ENCODE measurements at regions not wholly inside any gene's neighbourhood (a gene's known extent, or its start where the extent isn't known, plus 50 kb on each side); places are given as distances from the start of the nearest gene placed in this dataset.
"Not testable (repeated sequence)": the region's sequence is repeated elsewhere in the genome, so short reads cannot be mapped to it uniquely, and the experiment has no call there.

- not testable (repeated sequence) for DNase-seq (ENCODE audit: low read depth in 2 of 2)
Measured at GRCh38 chr14:49243777-49244176, 342.4 kb downstream of the RPS29 start.

DNA sequence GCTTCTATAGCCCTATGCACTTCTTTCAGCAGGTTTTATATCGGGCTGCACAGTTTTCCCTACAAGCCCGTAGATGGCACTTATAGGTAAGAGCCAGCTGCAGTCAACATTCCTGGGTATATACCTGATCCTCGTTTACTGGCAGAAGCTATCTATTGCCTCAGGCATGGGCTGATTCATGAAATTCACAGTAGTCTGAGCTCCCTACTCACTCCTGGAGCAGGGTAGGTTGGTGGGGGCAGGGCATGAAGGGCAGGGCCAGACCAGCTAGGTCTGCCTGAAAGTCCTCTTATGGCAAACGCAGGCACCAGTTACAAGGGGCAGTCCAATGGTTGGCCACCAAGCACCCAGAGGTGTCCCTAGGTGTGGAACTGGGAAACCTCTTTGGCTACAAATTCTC, 345.8 kb downstream of the RPS29 start:
- DNase-seq (ENCODE audit: low read depth in 2 of 2) = no peak

DNA sequence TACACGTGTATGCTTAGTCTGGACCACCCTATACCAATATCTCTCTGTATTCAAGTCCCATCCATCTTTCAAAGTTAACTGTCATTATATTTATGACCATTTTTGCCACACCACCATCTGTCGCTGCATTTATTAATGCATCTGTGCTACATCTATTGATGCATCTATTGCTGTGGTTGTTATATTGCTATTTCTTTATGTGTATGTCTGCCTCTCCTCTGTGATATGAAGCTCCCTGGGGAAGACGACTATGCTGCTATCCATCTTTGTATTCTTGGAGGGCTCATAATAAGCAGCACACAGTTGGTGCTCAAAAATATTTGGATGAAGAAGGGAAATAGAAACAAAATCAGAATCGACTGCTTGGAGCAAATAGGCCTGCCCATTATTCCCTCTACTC, 357.6 kb downstream of the RPS29 start:
- DNase-seq (ENCODE audit: low read depth in 2 of 2) = no peak

- no peak for DNase-seq (ENCODE audit: low read depth in 2 of 2)
Measured at GRCh38 chr14:49221316-49221715, 364.9 kb downstream of the RPS29 start.

DNA sequence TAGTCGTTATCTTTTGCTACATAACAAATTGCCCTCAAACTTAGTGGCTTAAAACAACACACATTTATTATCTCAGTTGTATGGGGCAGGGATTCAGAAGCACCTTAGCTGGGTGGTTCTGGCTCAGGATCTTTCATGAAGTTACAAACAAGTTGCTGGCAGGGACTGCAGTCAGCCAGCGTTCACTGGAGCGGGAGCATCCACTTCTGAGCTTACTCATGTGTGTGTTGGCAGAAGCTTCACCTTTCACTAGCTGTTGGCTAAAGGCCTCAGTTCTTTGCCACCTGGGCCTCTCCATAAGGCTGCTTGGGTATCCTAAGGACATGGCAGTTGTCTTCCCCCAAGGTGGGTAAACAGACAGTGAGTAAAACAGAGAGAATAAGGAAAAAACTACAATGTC, 365.7 kb downstream of the RPS29 start:
- no peak for DNase-seq (ENCODE audit: low read depth in 2 of 2)

DNA sequence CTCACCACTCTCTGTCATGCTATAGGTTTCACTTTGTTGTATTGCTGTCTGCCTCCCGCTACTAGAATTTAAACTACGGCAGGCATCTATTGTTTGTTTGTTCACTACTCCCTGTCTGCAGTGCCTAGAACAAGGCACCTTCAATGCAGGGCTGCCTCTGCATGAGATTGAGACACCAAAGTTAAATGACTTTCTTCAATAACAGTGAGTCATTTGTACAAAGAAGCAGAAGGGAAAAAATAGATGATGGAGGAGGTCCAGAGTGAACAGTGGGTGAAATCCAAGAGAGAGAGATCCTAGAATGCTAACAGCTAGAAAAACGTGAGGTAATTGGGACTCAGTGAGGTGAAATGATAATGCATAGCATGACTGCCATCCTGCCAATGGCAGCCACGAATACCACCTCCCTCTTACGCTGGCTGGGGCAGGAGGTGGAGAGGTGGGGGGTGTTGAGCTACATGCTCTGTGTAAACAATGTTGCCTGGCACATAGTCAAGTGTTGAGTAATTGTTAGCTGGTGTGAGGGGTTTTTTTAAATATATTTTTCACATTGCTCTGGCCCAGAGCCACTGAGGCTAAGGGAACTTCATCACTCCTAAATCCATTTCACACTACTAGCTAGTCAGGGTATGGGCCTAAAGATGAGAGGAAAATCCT, 367.6 kb downstream of the RPS29 start:
- no peak for DNase-seq (ENCODE audit: low read depth in 2 of 2)

DNA sequence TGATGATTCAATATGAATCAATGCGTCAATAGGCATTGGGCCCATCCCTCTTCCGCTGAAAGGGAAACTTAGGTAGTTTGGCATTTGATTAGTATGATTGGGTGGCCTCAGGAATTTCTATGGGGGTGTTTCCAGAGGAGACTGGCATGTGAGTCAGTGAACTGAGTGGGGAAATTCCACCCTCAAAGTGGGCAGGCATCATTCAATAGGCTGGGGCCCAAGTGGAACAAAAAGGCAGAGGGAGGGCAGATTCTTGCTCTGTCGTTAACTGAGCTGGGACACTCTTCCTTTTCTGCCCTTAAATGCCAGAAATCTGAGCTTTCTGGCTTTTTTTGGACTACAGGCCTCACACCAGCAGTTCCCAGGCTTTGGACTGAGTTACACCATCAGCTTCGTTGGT, 373.5 kb downstream of the RPS29 start:
- DNase-seq (ENCODE audit: low read depth in 2 of 2) = no peak

DNA sequence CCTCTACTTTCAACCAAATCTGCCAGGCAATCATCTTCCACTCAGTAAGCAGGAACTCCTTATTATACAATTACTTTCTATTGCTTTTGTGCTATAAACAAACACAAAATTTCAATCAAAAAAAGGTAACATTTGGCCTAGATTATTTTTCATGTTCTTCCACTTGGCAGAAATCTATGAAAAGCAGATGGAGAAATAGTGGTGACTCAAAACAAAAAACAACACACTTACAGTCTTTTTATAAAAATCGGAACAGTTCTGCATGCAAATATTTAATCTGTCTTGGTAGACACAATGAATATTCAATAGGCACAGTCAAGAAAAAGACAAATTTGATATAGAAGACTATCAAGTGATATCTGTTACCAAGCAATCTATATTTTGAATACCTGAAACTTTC, 376.8 kb downstream of the RPS29 start:
- no peak for DNase-seq (ENCODE audit: low read depth in 2 of 2)

GRCh38 chr14:49206828-49207227, 379.4 kb downstream of the RPS29 start:
- DNase-seq (ENCODE audit: low read depth in 2 of 2) = no peak

GRCh38 chr14:49203676-49204075, 382.5 kb downstream of the RPS29 start:
- DNase-seq (ENCODE audit: low read depth in 2 of 2) = no peak

GRCh38 chr14:49199159-49199558, 387.0 kb downstream of the RPS29 start:
- DNase-seq (ENCODE audit: low read depth in 2 of 2) = no peak

DNA sequence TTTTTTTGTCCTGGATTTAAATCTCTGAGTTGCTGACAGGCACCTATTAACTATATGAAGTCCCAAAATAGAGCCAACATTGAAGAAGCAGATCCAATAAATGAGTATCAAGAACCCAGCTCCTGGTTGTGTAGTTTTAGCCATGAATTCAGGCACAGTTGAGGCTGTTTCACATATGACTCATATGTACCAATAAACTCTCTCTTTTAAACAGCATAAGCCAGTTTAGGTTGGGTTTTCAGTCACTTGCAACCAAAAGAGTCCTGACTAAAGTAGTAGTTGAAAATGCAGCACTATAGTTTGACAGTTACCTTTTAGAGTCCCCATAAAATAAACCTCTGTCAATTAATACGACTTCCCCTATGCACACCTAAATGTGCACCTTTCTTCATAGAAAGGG, 389.9 kb downstream of the RPS29 start:
- DNase-seq (ENCODE audit: low read depth in 2 of 2) = no peak

- no peak for DNase-seq (ENCODE audit: low read depth in 2 of 2)
Measured at GRCh38 chr14:49194067-49194466, 392.1 kb downstream of the RPS29 start.

GRCh38 chr14:49193332-49194065, 392.7 kb downstream of the RPS29 start:
- no peak for DNase-seq (ENCODE audit: low read depth in 2 of 2)

GRCh38 chr14:49191380-49191779, 394.8 kb downstream of the RPS29 start:
- no peak for DNase-seq (ENCODE audit: low read depth in 2 of 2)

DNA sequence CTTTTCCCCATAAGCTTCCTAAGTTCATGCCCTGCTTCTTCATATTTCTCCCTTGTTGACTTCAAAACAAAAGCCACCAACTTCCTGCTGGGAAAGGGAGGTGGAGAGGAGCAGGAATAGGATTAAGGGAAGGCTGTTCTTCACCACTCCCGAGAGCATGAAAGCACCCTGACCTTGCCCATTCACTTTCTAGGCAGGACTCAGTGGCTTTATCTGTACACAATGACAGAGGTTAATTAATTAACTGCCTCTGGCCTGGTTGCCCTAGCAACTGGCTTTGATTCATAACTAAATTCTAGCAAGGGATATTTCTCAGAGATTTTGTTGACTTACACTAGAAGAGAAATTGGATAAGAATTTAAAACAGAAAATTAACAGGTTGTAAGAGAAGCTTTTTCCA, 396.8 kb downstream of the RPS29 start:
- DNase-seq (ENCODE audit: low read depth in 2 of 2) = no peak

- no peak for DNase-seq (ENCODE audit: low read depth in 2 of 2)
Measured at GRCh38 chr14:49187799-49188198, 398.4 kb downstream of the RPS29 start.

- no peak for DNase-seq (ENCODE audit: low read depth in 2 of 2)
Measured at GRCh38 chr14:49173765-49174373, 412.3 kb downstream of the RPS29 start.

GRCh38 chr14:49164074-49164473, 422.1 kb downstream of the RPS29 start:
- DNase-seq (ENCODE audit: low read depth in 2 of 2) = no peak

DNA sequence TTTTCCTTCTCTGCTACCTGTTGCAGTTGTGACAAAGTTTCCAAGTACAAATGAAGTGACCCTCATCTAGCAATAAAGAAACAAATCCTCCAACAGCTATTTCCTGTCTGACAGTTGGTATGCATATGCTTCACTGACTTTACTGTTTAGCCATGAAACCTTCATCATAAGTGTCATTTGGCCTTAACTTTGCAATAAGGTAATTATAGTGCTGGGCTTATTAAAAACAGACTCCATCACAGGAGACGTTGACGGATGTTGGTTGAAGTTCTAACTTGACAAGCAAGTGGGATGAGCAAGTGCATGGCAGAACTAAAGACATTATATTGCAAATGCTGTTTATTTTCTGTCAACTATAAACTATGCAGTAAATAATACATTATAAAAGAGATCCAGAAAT, 425.2 kb downstream of the RPS29 start:
- no peak for DNase-seq (ENCODE audit: low read depth in 2 of 2)

DNA sequence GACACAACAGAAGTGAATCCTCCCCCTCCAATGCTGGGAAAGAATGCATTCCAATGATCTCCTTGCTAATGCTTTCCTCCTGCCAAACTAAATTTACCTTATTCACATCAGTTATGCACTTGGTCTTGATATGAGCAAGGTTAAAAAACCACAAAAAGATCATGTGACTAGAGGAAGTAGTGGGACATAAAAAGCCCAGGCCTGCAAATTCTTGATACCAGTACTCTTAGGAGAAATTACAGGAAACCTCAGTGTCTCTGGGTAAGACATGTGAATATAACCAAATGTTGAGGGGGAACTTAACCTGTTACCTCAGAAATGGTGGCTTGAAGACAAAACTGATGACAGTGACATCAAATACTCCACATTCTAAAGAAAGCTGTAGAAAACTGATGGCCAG, 427.1 kb downstream of the RPS29 start:
- DNase-seq (ENCODE audit: low read depth in 2 of 2) = no peak

DNA sequence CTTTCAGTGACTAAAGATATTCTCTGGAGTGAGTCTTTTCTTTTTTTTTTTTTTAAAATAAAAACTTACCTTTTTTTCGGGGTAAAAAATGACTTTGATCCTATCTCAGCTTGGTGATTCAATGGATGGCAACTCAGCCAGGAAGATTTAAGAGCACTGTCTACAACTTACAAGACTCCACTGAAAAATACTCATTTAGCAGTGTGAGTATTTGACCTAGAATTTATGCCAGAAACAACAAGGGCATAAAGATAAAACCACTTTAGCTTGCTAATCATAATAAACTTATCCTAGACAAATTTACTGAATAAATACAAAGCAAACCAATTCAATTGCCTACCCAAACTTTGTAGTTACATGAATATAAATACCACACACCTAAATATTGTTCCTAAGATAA, 446.6 kb downstream of the RPS29 start:
- no peak for DNase-seq (ENCODE audit: low read depth in 2 of 2)

- no peak for DNase-seq (ENCODE audit: low read depth in 2 of 2)
Measured at GRCh38 chr14:49134940-49135339, 451.2 kb downstream of the RPS29 start.
